HG03135 (cell line): ENCODE measurements at regions not wholly inside any gene's neighbourhood (a gene's known extent, or its start where the extent isn't known, plus 50 kb on each side); places are given as distances from the start of the nearest gene placed in this dataset.
"Not testable (repeated sequence)": the region's sequence is repeated elsewhere in the genome, so short reads cannot be mapped to it uniquely, and the experiment has no call there.

Experiments used
- ATAC-seq: cut with Tn5 transposase; IDR thresholded peaks from one replicate; pipeline ENCODE4 v1.9.1; 2021; ENCODE audit warnings: mild to moderate bottlenecking, moderate library complexity; ENCODE audit not compliant: unreplicated experiment

- ATAC-seq, result no peak
Observed at GRCh38 chr18:40133253-40133652, 1821.8 kb upstream of the PIK3C3 start.

- ATAC-seq, result not testable (repeated sequence)
Observed at GRCh38 chr18:40132438-40132837, 1822.6 kb upstream of the PIK3C3 start.

GRCh38 chr18:40124107-40124506, 1830.9 kb upstream of the PIK3C3 start:
- ATAC-seq, result no peak

GRCh38 chr18:40120796-40121391, 1834.1 kb upstream of the PIK3C3 start:
- no peak for ATAC-seq

- no peak for ATAC-seq
Observed at GRCh38 chr18:40120356-40120755, 1834.7 kb upstream of the PIK3C3 start.

GRCh38 chr18:40119581-40119980, 1835.5 kb upstream of the PIK3C3 start:
- not testable (repeated sequence) for ATAC-seq

GRCh38 chr18:40110455-40110854, 1844.6 kb upstream of the PIK3C3 start:
- ATAC-seq, result no peak

GRCh38 chr18:40109252-40110049, 1845.6 kb upstream of the PIK3C3 start:
- ATAC-seq, result no peak

GRCh38 chr18:40108596-40108995, 1846.4 kb upstream of the PIK3C3 start:
- ATAC-seq, result no peak

GRCh38 chr18:40102903-40103302, 1852.1 kb upstream of the PIK3C3 start:
- ATAC-seq, result no peak

- no peak for ATAC-seq
Observed at GRCh38 chr18:40099641-40100040, 1855.4 kb upstream of the PIK3C3 start.

GRCh38 chr18:40096675-40097074, 1858.4 kb upstream of the PIK3C3 start:
- no peak for ATAC-seq

- no peak for ATAC-seq
Observed at GRCh38 chr18:40094441-40094840, 1860.6 kb upstream of the PIK3C3 start.

- ATAC-seq, result no peak
Observed at GRCh38 chr18:40088130-40088529, 1866.9 kb upstream of the PIK3C3 start.

- no peak for ATAC-seq
Observed at GRCh38 chr18:40079786-40080185, 1875.2 kb upstream of the PIK3C3 start.

- ATAC-seq, result no peak
Observed at GRCh38 chr18:40075616-40076015, 1879.4 kb upstream of the PIK3C3 start.

GRCh38 chr18:40072761-40073160, 1882.3 kb upstream of the PIK3C3 start:
- no peak for ATAC-seq

GRCh38 chr18:40066368-40066767, 1888.7 kb upstream of the PIK3C3 start:
- no peak for ATAC-seq

- no peak for ATAC-seq
Observed at GRCh38 chr18:40063488-40063887, 1891.5 kb upstream of the PIK3C3 start.

- no peak for ATAC-seq
Observed at GRCh38 chr18:40061086-40061485, 1893.9 kb upstream of the PIK3C3 start.

- no peak for ATAC-seq
Observed at GRCh38 chr18:40060562-40060961, 1894.5 kb upstream of the PIK3C3 start.

GRCh38 chr18:40058811-40059570, 1896.0 kb upstream of the PIK3C3 start:
- ATAC-seq, result no peak
